ENCODE measurements at regions not wholly inside any gene's neighbourhood (a gene's known extent, or its start where the extent isn't known, plus 50 kb on each side); places are given as distances from the start of the nearest gene placed in this dataset.

DNA sequence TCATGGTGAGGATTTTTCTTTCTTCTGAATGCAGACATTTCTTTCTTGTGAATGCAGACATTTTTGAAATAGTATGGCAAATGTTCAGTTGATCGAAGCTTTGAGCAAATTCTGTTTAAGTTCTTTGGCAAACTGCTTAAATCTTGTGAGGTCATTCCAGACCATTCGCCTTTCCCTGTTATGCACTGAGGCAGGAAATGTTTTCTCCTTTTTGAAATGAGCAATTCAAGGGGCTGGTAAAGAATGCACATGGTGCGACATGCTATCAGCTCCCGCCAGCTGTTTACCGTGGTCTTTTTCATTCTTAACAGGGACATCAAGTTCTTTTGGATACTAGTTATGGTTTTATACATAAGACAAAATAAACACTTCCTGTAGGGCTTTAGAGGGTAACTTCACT, 112.0 kb upstream of the CCN2 start:
- no peaks in the 10 kb centered on the region for H3K9me3 Mint-ChIP-seq (ENCODE audit: low read depth)
- ATAC-seq (no peak), DNase-seq (no peak)
- H3K4me3 Mint-ChIP-seq = no peak overlapping the region
- CTCF ChIA-PET = no interaction called here
- H3K27ac Mint-ChIP-seq = no peak overlapping the region
- no peaks in the 10 kb centered on the region for H3K36me3 Mint-ChIP-seq
- peaks cover 3% of the 10 kb centered on the region for H3K27me3 Mint-ChIP-seq
- no peaks in the 10 kb centered on the region for H3K4me1 Mint-ChIP-seq

DNA sequence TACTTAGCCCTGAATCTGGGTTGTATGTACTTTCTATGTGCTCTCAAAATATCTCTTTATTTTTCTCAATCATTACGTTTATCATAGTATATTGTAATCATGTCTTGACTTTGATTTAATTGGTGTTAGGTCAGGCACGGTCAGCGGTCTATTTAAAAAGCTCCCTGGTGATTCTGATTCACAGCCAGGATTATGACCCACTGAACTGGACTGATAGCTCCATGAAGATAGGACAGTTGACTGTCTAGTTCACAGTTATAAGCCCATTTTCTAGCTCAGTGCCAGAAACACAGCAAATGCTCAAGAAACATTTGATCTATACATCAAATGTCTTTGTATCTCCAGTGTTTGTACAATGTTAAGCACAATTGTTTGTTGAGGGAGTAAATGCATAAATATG, 111.5 kb upstream of the CCN2 start:
- H3K4me1 Mint-ChIP-seq = no peaks in the 10 kb centered on the region
- no peak for DNase-seq

DNA sequence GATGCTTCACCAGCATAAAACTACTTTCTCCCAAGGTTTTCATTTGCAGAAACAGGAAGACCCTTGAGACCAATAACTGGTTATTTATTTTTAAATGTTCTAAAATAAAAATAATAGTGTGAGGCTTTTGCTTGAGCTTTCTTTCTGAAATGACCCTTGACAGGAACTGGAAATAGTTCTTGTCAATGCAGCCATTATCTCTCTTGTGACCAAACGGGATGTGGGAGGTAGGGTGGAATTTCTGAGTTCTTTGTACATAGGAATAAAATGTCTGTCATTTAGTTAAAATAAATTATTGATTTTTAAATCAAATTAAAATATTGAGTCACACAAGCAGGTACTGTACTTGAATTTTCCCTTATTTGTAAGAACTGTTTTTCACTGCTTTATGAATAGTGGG, 110.2 kb upstream of the CCN2 start:
- ATAC-seq (no peak), DNase-seq (no peak)
- Mint-ChIP-seq H3K27me3 (peaks cover 3% of the 10 kb centered on the region), H3K27ac (no peak overlapping the region), H3K4me3 (no peak overlapping the region), H3K9me3 (ENCODE audit: low read depth) (no peaks in the 10 kb centered on the region), H3K36me3 (no peaks in the 10 kb centered on the region), H3K4me1 (no peaks in the 10 kb centered on the region)
- CTCF ChIA-PET = no interaction called here

More for the DNA sequence above, 111.5 kb upstream of the CCN2 start:
- Mint-ChIP-seq H3K4me3 (no peak overlapping the region), H3K9me3 (ENCODE audit: low read depth) (no peaks in the 10 kb centered on the region), H3K27me3 (peaks cover 3% of the 10 kb centered on the region), H3K27ac (no peak overlapping the region), H3K36me3 (no peaks in the 10 kb centered on the region)
- CTCF ChIA-PET = no interaction called here
- ATAC-seq = no peak

DNA sequence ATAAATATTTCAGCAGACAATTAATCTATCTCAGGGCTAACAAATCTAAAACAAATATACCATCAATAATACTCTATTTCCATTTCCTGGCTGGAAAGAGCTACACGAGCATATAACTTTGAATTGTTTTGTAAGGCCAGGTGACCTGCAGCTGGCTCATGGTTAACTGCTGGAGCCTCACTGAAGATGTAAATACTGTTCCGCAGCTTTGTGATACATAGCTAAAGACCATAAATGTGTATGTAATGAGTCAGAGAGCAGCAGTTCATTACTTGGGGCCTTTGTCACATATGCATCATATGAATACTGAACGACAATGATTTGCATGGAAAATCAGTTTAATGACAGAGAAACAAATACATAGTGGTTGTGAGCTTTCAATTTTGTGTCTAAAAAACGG, 109.4 kb upstream of the CCN2 start:
- Mint-ChIP-seq H3K36me3 (no peaks in the 10 kb centered on the region), H3K27me3 (no peaks in the 10 kb centered on the region)
- no peak for ATAC-seq

GRCh38 chr6:132058975-132059374, 107.8 kb upstream of the CCN2 start:
- Mint-ChIP-seq H3K27me3 (no peaks in the 10 kb centered on the region), H3K4me3 (no peak overlapping the region), H3K4me1 (no peaks in the 10 kb centered on the region), H3K36me3 (no peaks in the 10 kb centered on the region), H3K9me3 (ENCODE audit: low read depth) (no peaks in the 10 kb centered on the region), H3K27ac (no peak overlapping the region)
- CTCF ChIA-PET = no interaction called here
- no peak for DNase-seq
- no peak for ATAC-seq

More for the DNA sequence above, 109.4 kb upstream of the CCN2 start:
- Mint-ChIP-seq H3K4me1 (no peaks in the 10 kb centered on the region), H3K4me3 (no peak overlapping the region), H3K27ac (no peak overlapping the region), H3K9me3 (ENCODE audit: low read depth) (no peaks in the 10 kb centered on the region)
- no peak for DNase-seq
- CTCF ChIA-PET = no interaction called here

DNA sequence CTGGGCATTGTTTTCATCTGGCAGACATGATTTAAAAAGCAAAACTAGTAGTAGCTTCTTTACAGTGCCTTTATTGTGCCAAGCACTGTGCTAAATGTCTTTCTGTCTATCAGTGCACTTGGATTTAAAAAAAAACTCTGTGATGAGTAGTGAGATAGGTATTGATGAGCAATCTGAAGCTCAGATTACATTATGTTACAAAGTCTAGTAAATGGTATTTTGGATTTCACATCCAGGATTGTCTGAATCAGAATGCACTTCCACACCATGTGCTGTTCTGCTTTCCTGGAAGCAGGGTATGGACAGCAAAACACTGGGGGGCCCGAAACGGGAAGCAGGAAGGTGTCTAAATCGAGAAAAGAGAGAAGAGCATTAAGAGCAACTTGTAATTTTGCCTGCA, 103.4 kb upstream of the CCN2 start:
- H3K27me3 Mint-ChIP-seq = no peaks in the 10 kb centered on the region
- H3K36me3 Mint-ChIP-seq = no peaks in the 10 kb centered on the region

DNA sequence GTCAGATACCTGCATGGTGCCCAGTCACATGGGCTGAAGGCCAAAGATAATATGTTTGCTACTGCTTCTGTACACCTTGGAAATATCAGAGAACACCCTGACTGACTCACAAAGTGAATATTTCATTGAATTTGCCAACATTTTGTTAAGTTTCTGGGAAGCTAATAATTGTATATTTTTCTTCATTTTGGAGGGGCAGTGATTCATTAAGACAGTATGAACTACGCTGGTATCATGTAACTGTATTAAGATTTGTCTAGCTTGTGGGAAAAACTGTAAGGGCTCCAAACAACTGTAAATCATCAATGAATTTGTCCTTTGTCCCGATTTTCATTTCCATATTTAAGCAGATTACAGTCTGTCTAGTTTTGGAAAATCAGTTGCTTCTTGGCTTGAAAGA, 102.3 kb upstream of the CCN2 start:
- DNase-seq (no peak), ATAC-seq (no peak)
- H3K9me3 Mint-ChIP-seq (ENCODE audit: low read depth) = no peaks in the 10 kb centered on the region
- no peak overlapping the region for H3K4me3 Mint-ChIP-seq
- CTCF ChIA-PET = no interaction called here
- H3K27ac Mint-ChIP-seq = no peak overlapping the region
- no peaks in the 10 kb centered on the region for H3K36me3 Mint-ChIP-seq
- H3K27me3 Mint-ChIP-seq = no peaks in the 10 kb centered on the region
- no peaks in the 10 kb centered on the region for H3K4me1 Mint-ChIP-seq

More for the DNA sequence above, 103.4 kb upstream of the CCN2 start:
- Mint-ChIP-seq H3K4me1 (no peaks in the 10 kb centered on the region), H3K9me3 (ENCODE audit: low read depth) (no peaks in the 10 kb centered on the region), H3K4me3 (no peak overlapping the region), H3K27ac (no peak overlapping the region)
- ATAC-seq = no peak
- DNase-seq = no peak
- CTCF ChIA-PET = no interaction called here

GRCh38 chr6:132052096-132052495, 100.9 kb upstream of the CCN2 start:
- CTCF ChIA-PET = no interaction called here
- Mint-ChIP-seq H3K9me3 (ENCODE audit: low read depth) (no peaks in the 10 kb centered on the region), H3K36me3 (no peaks in the 10 kb centered on the region), H3K27me3 (no peaks in the 10 kb centered on the region), H3K4me3 (no peak overlapping the region), H3K4me1 (no peaks in the 10 kb centered on the region), H3K27ac (no peak overlapping the region)
- ATAC-seq (no peak), DNase-seq (no peak)

GRCh38 chr6:132045877-132046276, 94.7 kb upstream of the CCN2 start:
- CTCF ChIA-PET = no interaction called here
- Mint-ChIP-seq H3K36me3 (no peaks in the 10 kb centered on the region), H3K4me1 (no peaks in the 10 kb centered on the region), H3K4me3 (no peak overlapping the region), H3K27me3 (no peaks in the 10 kb centered on the region), H3K27ac (no peak overlapping the region), H3K9me3 (ENCODE audit: low read depth) (no peaks in the 10 kb centered on the region)
- DNase-seq (no peak), ATAC-seq (no peak)

- Mint-ChIP-seq H3K27ac (no peak overlapping the region), H3K36me3 (no peaks in the 10 kb centered on the region), H3K4me3 (no peak overlapping the region), H3K9me3 (ENCODE audit: low read depth) (no peaks in the 10 kb centered on the region), H3K4me1 (no peaks in the 10 kb centered on the region), H3K27me3 (no peaks in the 10 kb centered on the region)
- DNase-seq (no peak), ATAC-seq (no peak)
- CTCF ChIA-PET = no interaction called here
Measured at GRCh38 chr6:132043148-132043547, 92.0 kb upstream of the CCN2 start.

- Mint-ChIP-seq H3K9me3 (ENCODE audit: low read depth) (no peaks in the 10 kb centered on the region), H3K27ac (no peak overlapping the region), H3K4me3 (no peak overlapping the region), H3K36me3 (no peaks in the 10 kb centered on the region), H3K27me3 (no peaks in the 10 kb centered on the region), H3K4me1 (no peaks in the 10 kb centered on the region)
- no peak for ATAC-seq
- CTCF ChIA-PET = no interaction called here
- no peak for DNase-seq
Measured at GRCh38 chr6:132041706-132042105, 90.5 kb upstream of the CCN2 start.

GRCh38 chr6:132028029-132028428, 76.9 kb upstream of the CCN2 start:
- ATAC-seq (no peak), DNase-seq (no peak)
- H3K27me3 Mint-ChIP-seq = no peaks in the 10 kb centered on the region
- no peak overlapping the region for H3K27ac Mint-ChIP-seq
- no peaks in the 10 kb centered on the region for H3K36me3 Mint-ChIP-seq
- H3K4me3 Mint-ChIP-seq = no peak overlapping the region
- no peaks in the 10 kb centered on the region for H3K4me1 Mint-ChIP-seq
- CTCF ChIA-PET = no interaction called here
- H3K9me3 Mint-ChIP-seq (ENCODE audit: low read depth) = no peaks in the 10 kb centered on the region

GRCh38 chr6:132025468-132025867, 74.3 kb upstream of the CCN2 start:
- Mint-ChIP-seq H3K27ac (no peak overlapping the region), H3K27me3 (no peaks in the 10 kb centered on the region), H3K4me3 (no peak overlapping the region), H3K9me3 (ENCODE audit: low read depth) (no peaks in the 10 kb centered on the region), H3K4me1 (no peaks in the 10 kb centered on the region), H3K36me3 (no peaks in the 10 kb centered on the region)
- ATAC-seq = no peak
- CTCF ChIA-PET = no interaction called here
- no peak for DNase-seq

DNA sequence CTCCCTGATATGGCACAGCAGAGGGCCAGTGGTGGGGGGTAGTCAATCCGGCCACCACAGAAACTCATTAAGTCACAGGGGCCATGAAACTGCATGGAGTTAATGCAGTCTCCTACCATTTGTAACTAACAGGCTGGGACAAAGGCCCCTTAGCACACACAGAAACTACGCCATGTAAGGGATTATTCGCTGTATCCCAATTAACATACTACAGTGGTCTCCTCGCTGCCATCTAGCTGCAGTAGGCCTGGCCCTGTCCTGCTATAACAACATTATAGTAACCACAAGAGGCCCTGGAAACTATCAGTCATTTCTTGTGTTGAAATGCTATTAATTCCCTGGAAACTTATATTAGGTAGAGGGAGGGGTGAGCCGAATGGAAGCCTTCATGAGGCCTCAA, 72.3 kb upstream of the CCN2 start:
- no peaks in the 10 kb centered on the region for H3K27me3 Mint-ChIP-seq
- H3K9me3 Mint-ChIP-seq (ENCODE audit: low read depth) = no peaks in the 10 kb centered on the region
- no peaks in the 10 kb centered on the region for H3K36me3 Mint-ChIP-seq
- no peak for ATAC-seq
- H3K4me3 Mint-ChIP-seq = no peak overlapping the region
- no peak for DNase-seq
- H3K4me1 Mint-ChIP-seq = no peaks in the 10 kb centered on the region
- no peak overlapping the region for H3K27ac Mint-ChIP-seq
- CTCF ChIA-PET = no interaction called here

DNA sequence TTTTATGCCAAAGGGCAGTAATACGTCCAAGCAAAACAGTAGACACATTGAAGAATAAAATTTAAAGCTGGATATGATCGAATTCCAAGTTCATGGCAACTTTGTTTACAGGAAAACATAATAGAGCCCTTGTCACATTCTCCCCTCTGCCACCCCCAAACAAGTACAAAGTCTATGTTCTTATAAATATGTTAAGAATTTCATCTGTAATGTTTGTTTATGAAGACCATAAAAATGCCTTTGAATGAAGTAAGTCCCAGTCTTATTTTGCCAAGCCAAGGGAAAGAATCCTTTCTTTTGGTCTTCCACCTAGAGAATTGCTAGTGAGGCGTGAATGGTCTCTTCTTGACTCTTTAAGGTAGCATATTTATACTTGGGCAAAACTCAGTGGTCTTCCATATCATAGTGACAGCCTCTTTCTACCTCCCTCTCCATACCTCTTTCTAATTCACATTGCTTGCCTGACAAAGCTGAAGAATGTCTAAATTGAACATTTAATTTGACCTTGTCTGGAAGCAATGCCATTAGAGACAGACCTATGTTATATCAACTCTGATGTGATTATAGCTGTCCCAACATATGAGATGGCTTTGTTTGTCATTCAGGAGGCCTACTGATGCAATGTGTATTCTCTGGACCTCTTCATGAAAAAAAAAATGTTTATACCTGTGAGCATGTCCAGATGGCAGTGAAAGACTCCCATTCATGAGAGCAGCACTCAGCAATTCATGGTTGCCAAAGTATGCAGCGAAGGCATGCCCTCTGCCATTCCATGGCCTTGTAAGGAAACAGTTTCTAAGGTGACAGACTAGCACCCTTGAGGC, 70.6 kb upstream of the CCN2 start:
- Mint-ChIP-seq H3K9me3 (ENCODE audit: low read depth) (no peaks in the 10 kb centered on the region), H3K27ac (no peak overlapping the region), H3K4me1 (no peaks in the 10 kb centered on the region), H3K27me3 (no peaks in the 10 kb centered on the region), H3K4me3 (no peak overlapping the region), H3K36me3 (no peaks in the 10 kb centered on the region)
- CTCF ChIA-PET = no interaction called here
- ATAC-seq (no peak), DNase-seq (no peak)
